Endothelial cell of umbilical vein (primary cell): ENCODE measurements at regions not wholly inside any gene's neighbourhood (a gene's known extent, or its start where the extent isn't known, plus 50 kb on each side); places are given as distances from the start of the nearest gene placed in this dataset.

ENCODE experiments used
- BruUV-seq: library from RNA; stranded (reverse); fragments of 400-500 nt; replicated peaks from 2 replicates; lab custom pipeline; 2021; lab: Mats Ljungman, UMichigan
- CTCF ChIA-PET: fragments of 300-600, 350-600 bp; sonication (Branson Sonifier 250); formaldehyde crosslinking; loops from one replicate; lab custom pipeline; 2021; ENCODE audit warnings: antibody characterized with exemption, inconsistent platforms; lab: Charles Lee
- POLR2A ChIA-PET: fragments of 300-600, 350-600 bp; sonication (Branson Sonifier 250); formaldehyde crosslinking; loops from one replicate; lab custom pipeline; 2021; ENCODE audit warnings: antibody characterized with exemption, inconsistent platforms; lab: Charles Lee
- DNase-seq: peaks from one replicate; pipeline ENCODE4 v3.0.0-alpha.2; 2011; ENCODE audit warnings: low read depth, low spot score
- FAIRE-seq: peaks from 2 replicates; lab custom pipeline; 2011; peaks lifted over from hg19 to GRCh38; lab: Jason Lieb, UNC
- H2AFZ ChIP-seq: 2 replicates; pipeline ENCODE4 v1.6.0; 2012; ENCODE audit warnings: low read depth, low read length, control low read depth, inconsistent platforms
- H3K27ac ChIP-seq: 2 replicates; pipeline ENCODE4 v1.5.1; 2011; ENCODE audit warnings: low read depth, mild to moderate bottlenecking, control low read depth, low read length, moderate library complexity; ENCODE audit not compliant: insufficient read depth
- H3K27me3 ChIP-seq, 2 experiments: 2 replicates each; pipeline versions ENCODE4 v1.6.0 to v1.6.1; 2011; ENCODE audit warnings: low read length in 2 of 2, mixed read lengths in 1 of 2; ENCODE audit not compliant: control insufficient read depth in 2 of 2, insufficient read depth in 2 of 2
- H3K36me3 ChIP-seq, 2 experiments: 2 replicates in 1 of 2; 3 replicates in 1 of 2; pipeline ENCODE4 v1.5.1; 2011; ENCODE audit warnings: low read length in 2 of 2, mild to moderate bottlenecking in 1 of 2, moderate library complexity in 1 of 2; ENCODE audit not compliant: control insufficient read depth in 2 of 2, insufficient read depth in 2 of 2; ENCODE audit errors: extremely low read depth in 1 of 2
- H3K4me1 ChIP-seq: 3 replicates; pipeline ENCODE4 v1.5.1; 2011; ENCODE audit warnings: mild to moderate bottlenecking, low read length; ENCODE audit not compliant: control insufficient read depth, insufficient read depth; ENCODE audit errors: extremely low read depth
- H3K4me2 ChIP-seq: 2 replicates; pipeline ENCODE4 v1.6.1; 2011; ENCODE audit warnings: low read length, control low read depth, mixed read lengths; ENCODE audit not compliant: insufficient read depth
- H3K4me3 ChIP-seq, 3 experiments: fragments of 200-600 bp in 1 of 3; sonication (generic), shearing (Covaris generic) in 1 of 3; replicated peaks in 1 of 3; 2 replicates each; pipeline ENCODE4 v1.5.1; 2011 to 2016; ENCODE audit warnings: control low read depth in 3 of 3, low read length in 3 of 3, mild to moderate bottlenecking in 2 of 3, inconsistent platforms in 1 of 3, low read depth in 1 of 3, moderate library complexity in 1 of 3; ENCODE audit not compliant: insufficient read depth in 1 of 3
- H3K79me2 ChIP-seq: 2 replicates; pipeline ENCODE4 v1.6.0; 2012; ENCODE audit warnings: low read length, inconsistent platforms; ENCODE audit not compliant: control insufficient read depth, insufficient read depth
- H3K9ac ChIP-seq: replicated peaks from 2 replicates; pipeline ENCODE3; 2011; ENCODE audit warnings: low read length, control low read depth; ENCODE audit not compliant: insufficient read depth; ENCODE audit errors: extremely low read depth
- H3K9me1 ChIP-seq: replicated peaks from 3 replicates; pipeline ENCODE4 v1.6.0; 2011; ENCODE audit warnings: mild to moderate bottlenecking, low read length; ENCODE audit not compliant: control insufficient read depth, insufficient read depth; ENCODE audit errors: extremely low read depth
- H3K9me3 ChIP-seq: replicated peaks from 2 replicates; pipeline ENCODE4 v1.5.1; 2012; ENCODE audit warnings: low read length, inconsistent platforms; ENCODE audit not compliant: control insufficient read depth, insufficient read depth
- H4K20me1 ChIP-seq: replicated peaks from 2 replicates; pipeline ENCODE3; 2011; ENCODE audit warnings: mild to moderate bottlenecking, low read length; ENCODE audit not compliant: control insufficient read depth, insufficient read depth; ENCODE audit errors: extremely low read depth
- EZH2 ChIP-seq: IDR thresholded peaks from 2 replicates; pipeline ENCODE4 v1.6.1; 2012; ENCODE audit warnings: borderline replicate concordance, low read depth, mild to moderate bottlenecking, moderate library complexity, low read length, inconsistent platforms; ENCODE audit not compliant: severe bottlenecking
- FOS ChIP-seq: IDR thresholded peaks from 2 replicates; pipeline ENCODE4 v1.6.1; 2011; ENCODE audit warnings: mild to moderate bottlenecking, low read length, moderate library complexity, borderline replicate concordance; ENCODE audit not compliant: insufficient read depth
- GATA2 ChIP-seq: IDR thresholded peaks from 2 replicates; pipeline ENCODE4 v1.7.0; 2011; ENCODE audit warnings: low read depth, mild to moderate bottlenecking, moderate library complexity, mixed read lengths, low read length; ENCODE audit not compliant: insufficient read length, insufficient read depth
- JUN ChIP-seq: IDR thresholded peaks from 2 replicates; pipeline ENCODE4 v1.6.1; 2011; ENCODE audit warnings: borderline replicate concordance, low read depth; ENCODE audit not compliant: insufficient read length, insufficient read depth
- MYC ChIP-seq: IDR thresholded peaks from one replicate; pipeline ENCODE4 v1.6.1; 2011; ENCODE audit warnings: mild to moderate bottlenecking, low read depth, low read length
- POLR2A ChIP-seq: IDR thresholded peaks from 2 replicates; pipeline ENCODE4 v1.6.1; 2012; ENCODE audit warnings: low read depth, mild to moderate bottlenecking, control low read depth, low read length
- POLR2AphosphoS5 ChIP-seq: IDR thresholded peaks from 2 replicates; pipeline ENCODE4 v1.6.1; 2012; ENCODE audit warnings: low read depth, mild to moderate bottlenecking, control low read depth, low read length, moderate library complexity; ENCODE audit not compliant: insufficient read depth
- dilution Hi-C: fragments of 300-500 bp; cut with MboI; formaldehyde crosslinking; loops from one replicate; pipeline ENCODE4 v1.15.0; 2019; ENCODE audit warnings: low sequenced_read_pairs; ENCODE audit not compliant: extremely low pct_ligation_motif_present
- intact Hi-C: fragments of 100-400 bp; cut with micrococcal nuclease; formaldehyde crosslinking; loops from one replicate; pipeline ENCODE4 v1.10.0; 2022
- TF ChIP-seq, protein P1 (sequence below): IDR thresholded peaks from 2 replicates; pipeline ENCODE4 v1.6.1; 2011; ENCODE audit not compliant: insufficient read depth, insufficient read length
- TF ChIP-seq, protein P2 (sequence below), 2 donors: IDR thresholded peaks; 1 replicate in 1 of 2; 2 replicates in 1 of 2; pipeline ENCODE4 v1.5.1; 2011; ENCODE audit warnings: low read length in 2 of 2, mild to moderate bottlenecking in 2 of 2, moderate library complexity in 2 of 2, control low read depth in 1 of 2, inconsistent platforms in 1 of 2, low read depth in 1 of 2; ENCODE audit not compliant: insufficient read depth in 1 of 2; ENCODE audit errors: extremely low read depth in 1 of 2

GRCh38 chr18:77187189-77187588, 54.6 kb upstream of the MBP start:
- no TSS peak for BruUV-seq
- no peak overlapping the region for H3K27ac ChIP-seq
- H3K9me1 ChIP-seq: no peaks in the 10 kb centered on the region
- H2AFZ ChIP-seq: no peak overlapping the region
- no peak overlapping the region for H3K4me2 ChIP-seq
- no peak for FAIRE-seq
- no peaks in the 10 kb centered on the region for H3K4me1 ChIP-seq
- CTCF ChIA-PET: no interaction called here
- peaks cover 0 to 5% of the 10 kb centered on the region in 2 experiments for H3K27me3 ChIP-seq
- H3K9ac ChIP-seq: no peak overlapping the region
- no peaks in the 10 kb centered on the region for H3K36me3 ChIP-seq
- no peaks in the 10 kb centered on the region for H4K20me1 ChIP-seq
- no peaks in the 10 kb centered on the region for H3K9me3 ChIP-seq
- TF ChIP-seq FOS (no peak), MYC (no peak), EZH2 (no peak), GATA2 (no peak), POLR2AphosphoS5 (no peak), JUN (no peak), POLR2A (no peak)
- TF ChIP-seq, protein P1, sequence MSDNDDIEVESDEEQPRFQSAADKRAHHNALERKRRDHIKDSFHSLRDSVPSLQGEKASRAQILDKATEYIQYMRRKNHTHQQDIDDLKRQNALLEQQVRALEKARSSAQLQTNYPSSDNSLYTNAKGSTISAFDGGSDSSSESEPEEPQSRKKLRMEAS: no peak
- TF ChIP-seq, protein P2, sequence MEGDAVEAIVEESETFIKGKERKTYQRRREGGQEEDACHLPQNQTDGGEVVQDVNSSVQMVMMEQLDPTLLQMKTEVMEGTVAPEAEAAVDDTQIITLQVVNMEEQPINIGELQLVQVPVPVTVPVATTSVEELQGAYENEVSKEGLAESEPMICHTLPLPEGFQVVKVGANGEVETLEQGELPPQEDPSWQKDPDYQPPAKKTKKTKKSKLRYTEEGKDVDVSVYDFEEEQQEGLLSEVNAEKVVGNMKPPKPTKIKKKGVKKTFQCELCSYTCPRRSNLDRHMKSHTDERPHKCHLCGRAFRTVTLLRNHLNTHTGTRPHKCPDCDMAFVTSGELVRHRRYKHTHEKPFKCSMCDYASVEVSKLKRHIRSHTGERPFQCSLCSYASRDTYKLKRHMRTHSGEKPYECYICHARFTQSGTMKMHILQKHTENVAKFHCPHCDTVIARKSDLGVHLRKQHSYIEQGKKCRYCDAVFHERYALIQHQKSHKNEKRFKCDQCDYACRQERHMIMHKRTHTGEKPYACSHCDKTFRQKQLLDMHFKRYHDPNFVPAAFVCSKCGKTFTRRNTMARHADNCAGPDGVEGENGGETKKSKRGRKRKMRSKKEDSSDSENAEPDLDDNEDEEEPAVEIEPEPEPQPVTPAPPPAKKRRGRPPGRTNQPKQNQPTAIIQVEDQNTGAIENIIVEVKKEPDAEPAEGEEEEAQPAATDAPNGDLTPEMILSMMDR (IDR thresholded peaks at IDR 0.05; ENCODE audit: extremely low read depth in 1 of 2, insufficient read depth in 1 of 2, low read depth in 1 of 2, low read length in 2 of 2): no peak
- no peak for DNase-seq
- H3K4me3 ChIP-seq: no peak overlapping the region
- POLR2A ChIA-PET: no interaction called here
- dilution Hi-C loops (no loop called here), intact Hi-C loops (no loop called here)
- H3K79me2 ChIP-seq: no peaks in the 10 kb centered on the region
